ENCODE measurements at regions not wholly inside any gene's neighbourhood (a gene's known extent, or its start where the extent isn't known, plus 50 kb on each side); places are given as distances from the start of the nearest gene placed in this dataset.

DNA sequence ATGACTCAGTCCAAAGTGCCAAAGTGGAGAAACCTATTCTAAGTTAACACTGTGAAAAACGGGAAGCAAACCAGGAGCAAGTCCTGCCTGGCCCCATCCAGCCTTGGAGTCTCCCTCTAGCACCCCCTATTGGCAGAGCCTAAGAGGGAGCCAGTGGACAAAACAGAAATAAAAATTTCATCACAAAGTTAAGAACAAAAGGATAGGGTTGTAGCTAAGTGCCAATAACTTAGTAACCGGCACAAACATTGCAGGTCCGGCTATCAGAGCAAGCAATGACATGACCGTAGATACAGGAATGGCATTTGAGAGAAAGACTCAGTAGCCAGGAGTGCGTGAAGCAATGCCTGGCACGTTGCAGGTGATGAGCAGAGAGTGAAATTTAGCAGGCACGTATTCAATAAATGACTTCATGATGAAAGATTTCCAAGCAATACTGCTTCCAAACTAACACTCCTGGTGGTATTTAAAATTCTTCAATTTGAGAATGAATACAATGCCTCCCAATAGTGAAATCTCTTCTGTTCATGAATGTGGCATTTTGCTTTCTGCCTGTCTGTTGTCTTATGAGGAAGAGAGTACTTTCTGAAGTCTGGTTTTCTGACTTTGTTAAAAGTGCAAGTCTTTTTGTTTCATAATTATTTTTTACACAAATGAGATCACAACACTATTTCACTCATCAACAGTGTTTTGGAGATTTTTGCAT is 391.0 kb downstream of the OMA1 start:
- no peak for DNase-seq (ENCODE audit: extremely low read depth, low read depth)
- TF ChIP-seq, protein P1, sequence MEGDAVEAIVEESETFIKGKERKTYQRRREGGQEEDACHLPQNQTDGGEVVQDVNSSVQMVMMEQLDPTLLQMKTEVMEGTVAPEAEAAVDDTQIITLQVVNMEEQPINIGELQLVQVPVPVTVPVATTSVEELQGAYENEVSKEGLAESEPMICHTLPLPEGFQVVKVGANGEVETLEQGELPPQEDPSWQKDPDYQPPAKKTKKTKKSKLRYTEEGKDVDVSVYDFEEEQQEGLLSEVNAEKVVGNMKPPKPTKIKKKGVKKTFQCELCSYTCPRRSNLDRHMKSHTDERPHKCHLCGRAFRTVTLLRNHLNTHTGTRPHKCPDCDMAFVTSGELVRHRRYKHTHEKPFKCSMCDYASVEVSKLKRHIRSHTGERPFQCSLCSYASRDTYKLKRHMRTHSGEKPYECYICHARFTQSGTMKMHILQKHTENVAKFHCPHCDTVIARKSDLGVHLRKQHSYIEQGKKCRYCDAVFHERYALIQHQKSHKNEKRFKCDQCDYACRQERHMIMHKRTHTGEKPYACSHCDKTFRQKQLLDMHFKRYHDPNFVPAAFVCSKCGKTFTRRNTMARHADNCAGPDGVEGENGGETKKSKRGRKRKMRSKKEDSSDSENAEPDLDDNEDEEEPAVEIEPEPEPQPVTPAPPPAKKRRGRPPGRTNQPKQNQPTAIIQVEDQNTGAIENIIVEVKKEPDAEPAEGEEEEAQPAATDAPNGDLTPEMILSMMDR (IDR thresholded peaks at IDR 0.05; ENCODE audit: low read depth, low read length, missing control alignments) = peak; percentile 70
- H3K4me3 ChIP-seq (replicated peaks; ENCODE audit: low read depth, low read length) = no peak overlapping the region

DNA sequence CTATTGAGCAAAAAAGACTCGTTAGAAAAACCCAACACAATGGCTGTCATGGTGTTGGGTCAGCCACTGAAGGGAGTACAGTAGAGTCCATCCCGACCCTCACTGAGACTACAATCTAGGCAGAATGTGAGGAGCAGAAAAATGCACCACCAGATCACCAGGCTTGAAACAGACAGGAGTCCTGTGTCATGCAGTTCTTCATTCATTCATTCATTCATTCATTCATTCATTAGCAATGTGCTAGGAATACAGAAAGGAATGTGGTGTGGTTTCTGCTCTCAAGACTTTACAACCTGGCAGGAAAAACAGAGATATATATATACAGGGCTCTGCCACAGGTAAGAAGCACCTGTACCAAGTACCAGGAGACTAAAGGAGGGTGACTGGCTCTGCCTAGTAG is 392.3 kb downstream of the OMA1 start:
- H3K4me3 ChIP-seq (replicated peaks; ENCODE audit: low read depth, low read length) = no peak overlapping the region
- TF ChIP-seq, protein P1 (IDR thresholded peaks at IDR 0.05; ENCODE audit: low read depth, low read length, missing control alignments) = no peak
- DNase-seq (ENCODE audit: extremely low read depth, low read depth) = no peak

- no peak for DNase-seq (ENCODE audit: extremely low read depth, low read depth)
- no peak overlapping the region for H3K4me3 ChIP-seq (replicated peaks; ENCODE audit: low read depth, low read length)
- TF ChIP-seq, protein P1 (IDR thresholded peaks at IDR 0.05; ENCODE audit: low read depth, low read length, missing control alignments) = no peak
Measured at GRCh38 chr1:58152697-58153096, 393.8 kb downstream of the OMA1 start.

DNA sequence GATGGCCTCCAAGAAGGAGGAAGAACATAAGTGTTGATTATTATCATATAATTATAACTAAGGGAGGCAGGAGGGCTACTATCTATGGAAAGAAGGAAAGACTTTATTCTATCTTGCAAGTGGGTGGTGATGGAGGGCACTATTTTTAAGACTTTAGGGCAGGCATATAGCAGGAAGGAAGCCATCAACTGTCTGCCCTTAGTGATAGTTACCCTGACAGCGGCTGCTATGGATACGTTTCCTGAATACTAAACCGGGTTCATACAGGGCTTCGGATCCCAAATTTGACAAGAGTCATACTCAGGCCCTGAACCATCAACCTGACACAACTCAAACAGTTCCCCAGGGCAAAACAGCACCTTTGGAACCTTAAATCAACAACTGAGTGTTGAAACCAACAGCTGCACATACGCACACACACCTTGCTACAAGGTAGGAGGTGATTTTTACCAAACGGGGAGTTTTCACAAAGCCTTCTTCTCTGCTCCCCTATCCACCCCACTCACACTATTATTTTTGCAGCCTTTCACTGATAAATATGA is 397.2 kb downstream of the OMA1 start:
- TF ChIP-seq, protein P1 (IDR thresholded peaks at IDR 0.05; ENCODE audit: low read depth, low read length, missing control alignments) = no peak
- no peak overlapping the region for H3K4me3 ChIP-seq (replicated peaks; ENCODE audit: low read depth, low read length)
- no peak for DNase-seq (ENCODE audit: extremely low read depth, low read depth)

GRCh38 chr1:58144698-58145270 is 401.7 kb downstream of the OMA1 start:
- no peak overlapping the region for H3K4me3 ChIP-seq (replicated peaks; ENCODE audit: low read depth, low read length)
- TF ChIP-seq, protein P1 (IDR thresholded peaks at IDR 0.05; ENCODE audit: low read depth, low read length, missing control alignments) = no peak
- no peak for DNase-seq (ENCODE audit: extremely low read depth, low read depth)

- H3K4me3 ChIP-seq (replicated peaks; ENCODE audit: low read depth, low read length) = no peak overlapping the region
- DNase-seq (ENCODE audit: extremely low read depth, low read depth) = no peak
- TF ChIP-seq, protein P1 (IDR thresholded peaks at IDR 0.05; ENCODE audit: low read depth, low read length, missing control alignments) = no peak
Measured at GRCh38 chr1:58143972-58144697, 402.4 kb downstream of the OMA1 start.

All from HFF-Myc (cell line).